22Rv1 (cell line): ENCODE measurements at regions not wholly inside any gene's neighbourhood (a gene's known extent, or its start where the extent isn't known, plus 50 kb on each side); places are given as distances from the start of the nearest gene placed in this dataset.
"Not testable (repeated sequence)": the region's sequence is repeated elsewhere in the genome, so short reads cannot be mapped to it uniquely, and the experiment has no call there.

ENCODE experiments used
- H3K27ac ChIP-seq: fragments of 450-650 bp; 2 replicates; pipeline ENCODE4 v1.5.1; 2017
- ZFX ChIP-seq: fragments of 450-650 bp; IDR thresholded peaks from 2 replicates; pipeline ENCODE4 v1.6.1; 2017; ENCODE audit warnings: antibody characterized with exemption, borderline replicate concordance
- TF ChIP-seq, protein P1 (sequence below): fragments of 450-650 bp; IDR thresholded peaks from 2 replicates; pipeline ENCODE4 v1.5.1; 2017; ENCODE audit warnings: mild to moderate bottlenecking

- TF ChIP-seq ZFX = no peak
- TF ChIP-seq, protein P1, sequence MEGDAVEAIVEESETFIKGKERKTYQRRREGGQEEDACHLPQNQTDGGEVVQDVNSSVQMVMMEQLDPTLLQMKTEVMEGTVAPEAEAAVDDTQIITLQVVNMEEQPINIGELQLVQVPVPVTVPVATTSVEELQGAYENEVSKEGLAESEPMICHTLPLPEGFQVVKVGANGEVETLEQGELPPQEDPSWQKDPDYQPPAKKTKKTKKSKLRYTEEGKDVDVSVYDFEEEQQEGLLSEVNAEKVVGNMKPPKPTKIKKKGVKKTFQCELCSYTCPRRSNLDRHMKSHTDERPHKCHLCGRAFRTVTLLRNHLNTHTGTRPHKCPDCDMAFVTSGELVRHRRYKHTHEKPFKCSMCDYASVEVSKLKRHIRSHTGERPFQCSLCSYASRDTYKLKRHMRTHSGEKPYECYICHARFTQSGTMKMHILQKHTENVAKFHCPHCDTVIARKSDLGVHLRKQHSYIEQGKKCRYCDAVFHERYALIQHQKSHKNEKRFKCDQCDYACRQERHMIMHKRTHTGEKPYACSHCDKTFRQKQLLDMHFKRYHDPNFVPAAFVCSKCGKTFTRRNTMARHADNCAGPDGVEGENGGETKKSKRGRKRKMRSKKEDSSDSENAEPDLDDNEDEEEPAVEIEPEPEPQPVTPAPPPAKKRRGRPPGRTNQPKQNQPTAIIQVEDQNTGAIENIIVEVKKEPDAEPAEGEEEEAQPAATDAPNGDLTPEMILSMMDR = no peak
- H3K27ac ChIP-seq = no peak overlapping the region
Measured at GRCh38 chr2:2649109-2650072, 318.3 kb upstream of the MYT1L start.

GRCh38 chr2:2648094-2648493 is 317.0 kb upstream of the MYT1L start:
- TF ChIP-seq ZFX = no peak
- TF ChIP-seq, protein P1 = no peak
- no peak overlapping the region for H3K27ac ChIP-seq

DNA sequence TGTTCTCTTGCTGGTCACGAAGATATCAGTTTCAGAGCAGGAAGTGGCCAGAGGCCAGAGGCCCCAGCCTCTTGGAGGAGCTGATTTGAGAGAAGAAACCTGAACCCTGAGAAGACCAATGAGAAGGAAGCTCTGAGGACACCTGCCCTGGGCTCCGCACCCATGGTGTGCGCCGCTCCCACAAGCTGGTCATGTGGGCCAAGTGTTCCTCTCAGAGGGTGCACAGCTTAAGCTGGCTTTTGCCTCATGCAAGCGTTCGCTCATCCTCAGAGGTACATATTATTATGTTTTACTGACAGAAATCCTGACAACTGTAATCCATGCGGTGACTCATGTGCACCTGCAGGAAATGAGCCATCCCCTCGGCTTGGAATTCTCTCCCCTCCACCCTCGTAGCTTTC is 316.1 kb upstream of the MYT1L start:
- H3K27ac ChIP-seq = no peak overlapping the region
- TF ChIP-seq, protein P1 = no peak
- TF ChIP-seq ZFX = no peak

GRCh38 chr2:2646433-2647051 is 315.5 kb upstream of the MYT1L start:
- H3K27ac ChIP-seq = no peak overlapping the region
- no peak for TF ChIP-seq ZFX
- TF ChIP-seq, protein P1 = no peak

GRCh38 chr2:2645162-2645855 is 314.2 kb upstream of the MYT1L start:
- H3K27ac ChIP-seq = no peak overlapping the region
- TF ChIP-seq, protein P1 = no peak
- TF ChIP-seq ZFX = no peak

DNA sequence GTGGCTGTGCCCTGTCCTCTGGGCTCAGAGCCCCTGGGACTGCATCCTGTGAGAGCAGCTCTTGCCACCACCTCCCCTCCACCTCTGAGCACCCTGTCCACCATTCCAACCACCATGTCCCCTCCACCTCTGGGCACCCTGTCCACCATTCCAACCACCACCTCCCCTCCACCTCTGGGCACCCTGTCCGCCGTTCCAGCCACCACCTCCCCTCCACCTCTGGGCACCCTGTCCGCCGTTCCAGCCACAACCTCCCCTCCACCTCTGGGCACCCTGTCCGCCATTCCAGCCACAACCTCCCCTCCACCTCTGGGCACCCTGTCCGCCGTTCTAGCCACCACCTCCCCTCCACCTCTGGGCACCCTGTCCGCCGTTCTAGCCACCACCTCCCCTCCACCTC is 313.7 kb upstream of the MYT1L start:
- H3K27ac ChIP-seq = not testable (repeated sequence)

GRCh38 chr2:2644040-2644439 is 313.0 kb upstream of the MYT1L start:
- no peak overlapping the region for H3K27ac ChIP-seq
- TF ChIP-seq, protein P1 = no peak
